ENCODE measurements at regions not wholly inside any gene's neighbourhood (a gene's known extent, or its start where the extent isn't known, plus 50 kb on each side); places are given as distances from the start of the nearest gene placed in this dataset.
A peak's percentile ranks its signal among the peaks of the same experiment; 100 is the strongest.

GRCh38 chr15:101124731-101125451, 127.0 kb downstream of the CHSY1 start:
- intact Hi-C loops (cut with DNase I), result loop anchor here (5.0 kb wide), 1 partner anchor 62 kb away; no protein-coding TSS in a partner anchor
- ATAC-seq (no peak), DNase-seq (ENCODE audit: missing footprints) (no peak)

- intact Hi-C loops (cut with DNase I), result loop anchor here (5.0 kb wide), 1 partner anchor 64 kb away; no protein-coding TSS in a partner anchor
- ATAC-seq, result no peak
- no peak for DNase-seq (ENCODE audit: missing footprints)
Observed at GRCh38 chr15:101123222-101123910, 128.5 kb downstream of the CHSY1 start.

- intact Hi-C loops (cut with DNase I), result loop anchor here (5.0 kb wide), 1 partner anchor 64 kb away; no protein-coding TSS in a partner anchor
- no peak for DNase-seq (ENCODE audit: missing footprints)
- ATAC-seq, result no peak
Observed at GRCh38 chr15:101122806-101123205, 129.0 kb downstream of the CHSY1 start.

GRCh38 chr15:101122266-101122665, 129.6 kb downstream of the CHSY1 start:
- intact Hi-C loops (cut with DNase I), result loop anchor here (5.0 kb wide), 1 partner anchor 65 kb away; no protein-coding TSS in a partner anchor
- ATAC-seq, result no peak
- DNase-seq (ENCODE audit: missing footprints), result no peak

- intact Hi-C loops (cut with DNase I), result loop anchor here (1.0 to 5.0 kb wide), 2 partner anchors 66 to 130 kb away; no protein-coding TSS in a partner anchor
- ATAC-seq, result peak; percentile 92
Observed at GRCh38 chr15:101121511-101122090, 130.2 kb downstream of the CHSY1 start.

GRCh38 chr15:101120987-101121386, 130.9 kb downstream of the CHSY1 start:
- intact Hi-C loops (cut with DNase I), result loop anchor here (1.0 to 5.0 kb wide), 2 partner anchors 66 to 130 kb away; no protein-coding TSS in a partner anchor
- no peak for ATAC-seq
- no peak for DNase-seq (ENCODE audit: missing footprints)

More at GRCh38 chr15:101121511-101122090, 130.2 kb downstream of the CHSY1 start:
- peak; percentile 91 for DNase-seq (ENCODE audit: missing footprints)

GRCh38 chr15:101120473-101120872, 131.4 kb downstream of the CHSY1 start:
- DNase-seq (ENCODE audit: missing footprints) (no peak), ATAC-seq (no peak)
- intact Hi-C loops (cut with DNase I), result loop anchor here (5.0 kb wide), 1 partner anchor 67 kb away; no protein-coding TSS in a partner anchor

Data from Right ventricle myocardium inferior (tissue), 1 donor.